ENCODE measurements at regions not wholly inside any gene's neighbourhood (a gene's known extent, or its start where the extent isn't known, plus 50 kb on each side); places are given as distances from the start of the nearest gene placed in this dataset.
"Not testable (repeated sequence)": the region's sequence is repeated elsewhere in the genome, so short reads cannot be mapped to it uniquely, and the experiment has no call there.

DNA sequence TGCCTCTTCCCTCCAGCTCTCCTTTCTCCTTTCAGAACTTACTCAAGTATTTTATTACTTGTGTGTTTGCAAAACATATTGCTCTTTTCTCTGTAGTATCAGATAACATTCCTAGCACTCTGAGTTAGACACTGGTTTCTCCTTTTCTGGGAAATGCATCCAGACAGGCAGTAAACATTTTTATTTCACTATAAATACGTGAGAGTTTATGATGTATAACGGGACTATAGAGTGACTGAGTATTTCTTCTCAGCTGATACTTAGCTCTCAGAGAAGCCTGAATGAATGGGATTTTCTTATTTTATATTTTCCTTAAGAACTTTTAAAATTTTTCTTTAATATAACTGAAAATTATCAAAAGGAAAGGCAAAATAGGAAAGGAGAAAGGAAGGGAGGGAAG is 211.2 kb upstream of the EDNRB start:
- TF ChIP-seq, protein P1, sequence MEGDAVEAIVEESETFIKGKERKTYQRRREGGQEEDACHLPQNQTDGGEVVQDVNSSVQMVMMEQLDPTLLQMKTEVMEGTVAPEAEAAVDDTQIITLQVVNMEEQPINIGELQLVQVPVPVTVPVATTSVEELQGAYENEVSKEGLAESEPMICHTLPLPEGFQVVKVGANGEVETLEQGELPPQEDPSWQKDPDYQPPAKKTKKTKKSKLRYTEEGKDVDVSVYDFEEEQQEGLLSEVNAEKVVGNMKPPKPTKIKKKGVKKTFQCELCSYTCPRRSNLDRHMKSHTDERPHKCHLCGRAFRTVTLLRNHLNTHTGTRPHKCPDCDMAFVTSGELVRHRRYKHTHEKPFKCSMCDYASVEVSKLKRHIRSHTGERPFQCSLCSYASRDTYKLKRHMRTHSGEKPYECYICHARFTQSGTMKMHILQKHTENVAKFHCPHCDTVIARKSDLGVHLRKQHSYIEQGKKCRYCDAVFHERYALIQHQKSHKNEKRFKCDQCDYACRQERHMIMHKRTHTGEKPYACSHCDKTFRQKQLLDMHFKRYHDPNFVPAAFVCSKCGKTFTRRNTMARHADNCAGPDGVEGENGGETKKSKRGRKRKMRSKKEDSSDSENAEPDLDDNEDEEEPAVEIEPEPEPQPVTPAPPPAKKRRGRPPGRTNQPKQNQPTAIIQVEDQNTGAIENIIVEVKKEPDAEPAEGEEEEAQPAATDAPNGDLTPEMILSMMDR (IDR thresholded peaks at IDR 0.05; ENCODE audit: low read depth, low read length) = no peak
- no peak for TF ChIP-seq EZH2phosphoT487 (IDR thresholded peaks at IDR 0.05; ENCODE audit: low read depth)
- no peaks in the 10 kb centered on the region for H3K36me3 ChIP-seq (replicated peaks; ENCODE audit: low read depth, low read length)

DNA sequence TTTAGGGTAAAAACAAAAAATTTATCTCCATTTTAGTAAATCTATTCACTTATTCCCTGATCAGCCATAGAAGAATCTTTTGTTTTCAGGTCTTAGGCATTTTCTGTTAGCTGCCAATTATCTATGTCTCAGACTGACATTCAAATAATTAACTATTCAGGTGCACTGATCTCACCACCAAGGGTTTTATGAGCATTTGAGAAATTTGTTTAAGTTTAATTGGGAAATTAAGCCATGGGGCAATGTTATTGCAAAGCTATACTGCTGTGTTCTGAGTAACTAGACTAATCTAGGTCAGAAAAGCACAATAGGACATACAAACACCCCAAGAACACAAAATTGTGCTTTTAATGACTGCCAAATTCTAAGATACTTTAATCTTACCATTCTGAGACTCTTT is 210.7 kb upstream of the EDNRB start:
- no peak overlapping the region for H3K4me3 ChIP-seq (ENCODE audit: low read length)
- H3K27me3 ChIP-seq (ENCODE audit: low read depth, low read length) = peaks cover 12% of the 10 kb centered on the region
- H3K36me3 ChIP-seq (replicated peaks; ENCODE audit: low read depth, low read length) = no peaks in the 10 kb centered on the region
- no peak overlapping the region for H2AFZ ChIP-seq (ENCODE audit: low read depth, low read length)
- no peak overlapping the region for H3K9ac ChIP-seq (ENCODE audit: low read length)
- no peak overlapping the region for H3K27ac ChIP-seq (ENCODE audit: low read length)
- H3K4me2 ChIP-seq (ENCODE audit: low read length) = no peak overlapping the region
- no peaks in the 10 kb centered on the region for H3K79me2 ChIP-seq (ENCODE audit: low read length)
- no peaks in the 10 kb centered on the region for H3K4me1 ChIP-seq (ENCODE audit: low read length)
- no peaks in the 10 kb centered on the region for H4K20me1 ChIP-seq (ENCODE audit: insufficient read depth, low read length)
- no peaks in the 10 kb centered on the region for H3K9me3 ChIP-seq (ENCODE audit: insufficient read depth, low read length)
- TF ChIP-seq, protein P1 (IDR thresholded peaks at IDR 0.05; ENCODE audit: low read depth, low read length) = no peak
- TF ChIP-seq EZH2phosphoT487 (IDR thresholded peaks at IDR 0.05; ENCODE audit: low read depth) = no peak

More for the DNA sequence above, 211.2 kb upstream of the EDNRB start:
- Histone ChIP-seq H3K4me2 (ENCODE audit: low read length) (no peak overlapping the region), H3K9me3 (ENCODE audit: insufficient read depth, low read length) (no peaks in the 10 kb centered on the region), H3K4me3 (ENCODE audit: low read length) (no peak overlapping the region), H3K27ac (ENCODE audit: low read length) (no peak overlapping the region), H3K9ac (ENCODE audit: low read length) (no peak overlapping the region), H3K27me3 (ENCODE audit: low read depth, low read length) (peaks cover 12% of the 10 kb centered on the region), H2AFZ (ENCODE audit: low read depth, low read length) (no peak overlapping the region), H4K20me1 (ENCODE audit: insufficient read depth, low read length) (no peaks in the 10 kb centered on the region), H3K79me2 (ENCODE audit: low read length) (no peaks in the 10 kb centered on the region), H3K4me1 (ENCODE audit: low read length) (no peaks in the 10 kb centered on the region)

DNA sequence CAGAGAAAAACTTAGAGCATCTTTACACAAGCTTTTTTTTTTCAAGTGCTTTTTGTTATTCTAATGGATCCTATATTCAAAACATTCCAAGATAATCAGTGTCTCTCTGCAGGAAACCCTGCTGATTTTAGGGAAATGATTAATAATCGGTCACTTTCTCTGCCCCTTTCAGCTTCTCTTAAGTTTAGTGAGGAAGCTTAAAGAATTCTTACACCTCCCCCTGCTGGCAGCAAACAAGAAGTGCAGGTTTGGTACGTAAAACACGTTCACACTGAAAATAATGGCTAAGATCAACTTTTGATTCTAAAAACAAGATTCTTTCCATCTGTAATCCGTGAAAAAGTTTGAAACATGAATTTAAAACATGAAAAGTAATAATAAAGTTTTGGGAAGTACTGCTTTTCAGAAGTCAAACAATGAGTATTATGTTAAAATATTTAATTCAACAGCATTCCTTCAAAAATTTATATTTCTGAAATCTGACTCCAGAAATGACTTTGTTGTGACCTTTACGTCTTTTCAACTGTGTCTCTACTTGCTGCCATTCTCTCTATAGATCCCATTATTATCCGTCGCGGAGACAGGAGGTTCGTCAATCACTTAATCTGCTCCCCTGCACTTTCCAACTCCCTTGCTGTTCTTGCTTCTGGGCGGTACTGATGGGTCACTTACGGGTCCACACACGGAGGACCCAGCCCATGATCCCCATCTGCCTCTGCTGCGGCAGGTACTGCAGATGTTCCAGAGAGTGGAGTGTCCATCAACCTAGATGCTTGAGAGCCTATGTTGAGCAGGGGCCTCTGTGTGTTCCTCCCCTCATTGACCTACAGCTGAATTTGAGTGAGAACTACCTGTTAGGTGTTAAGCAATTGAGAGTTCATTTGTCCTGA is 203.1 kb upstream of the EDNRB start:
- Histone ChIP-seq H3K79me2 (ENCODE audit: low read length) (no peaks in the 10 kb centered on the region), H3K9me3 (ENCODE audit: insufficient read depth, low read length) (0 out of 2 replicates have a peak, but pooled peaks cover under 1% of the 10 kb centered on the region), H4K20me1 (ENCODE audit: insufficient read depth, low read length) (no peaks in the 10 kb centered on the region), H3K27ac (ENCODE audit: low read length) (no peak overlapping the region), H3K27me3 (ENCODE audit: low read depth, low read length) (peaks cover 14% of the 10 kb centered on the region; the same call in 1 of the 2 replicates), H3K4me3 (ENCODE audit: low read length) (no peak overlapping the region), H2AFZ (ENCODE audit: low read depth, low read length) (peak overlapping the region; percentile 69; the same call in 1 of the 2 replicates), H3K9ac (ENCODE audit: low read length) (no peak overlapping the region), H3K36me3 (replicated peaks; ENCODE audit: low read depth, low read length) (no peaks in the 10 kb centered on the region), H3K4me2 (ENCODE audit: low read length) (peak overlapping the region; percentile 28), H3K4me1 (ENCODE audit: low read length) (0 out of 2 replicates have a peak, but pooled peaks cover 4% of the 10 kb centered on the region)
- TF ChIP-seq, protein P1 (IDR thresholded peaks at IDR 0.05; ENCODE audit: low read depth, low read length) = peak; percentile 96
- TF ChIP-seq EZH2phosphoT487 (IDR thresholded peaks at IDR 0.05; ENCODE audit: low read depth) = no peak

DNA sequence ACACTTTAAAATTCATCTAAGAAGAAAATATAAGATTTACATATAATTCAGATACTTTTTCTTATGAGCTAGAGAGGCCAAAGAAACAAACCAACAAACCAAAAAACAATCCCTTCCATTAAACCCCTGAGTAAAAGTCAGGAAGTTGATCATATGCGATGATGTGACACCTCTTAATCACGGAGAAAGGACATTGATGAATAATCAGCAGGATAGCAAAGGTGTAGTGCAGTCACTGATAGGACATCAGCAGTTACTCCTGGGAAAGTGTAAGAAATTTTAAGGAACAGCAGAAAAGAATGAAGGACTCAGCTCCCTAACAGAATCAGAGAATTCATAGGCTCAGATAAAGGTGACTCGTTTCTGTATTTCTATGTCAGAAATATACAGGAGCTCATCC is 202.4 kb upstream of the EDNRB start:
- Histone ChIP-seq H3K36me3 (replicated peaks; ENCODE audit: low read depth, low read length) (no peaks in the 10 kb centered on the region), H3K9me3 (ENCODE audit: insufficient read depth, low read length) (0 out of 2 replicates have a peak, but pooled peaks cover 6% of the 10 kb centered on the region), H4K20me1 (ENCODE audit: insufficient read depth, low read length) (no peaks in the 10 kb centered on the region), H3K27ac (ENCODE audit: low read length) (no peak overlapping the region), H3K4me3 (ENCODE audit: low read length) (no peak overlapping the region), H3K4me2 (ENCODE audit: low read length) (peak overlapping the region; percentile 28), H3K79me2 (ENCODE audit: low read length) (no peaks in the 10 kb centered on the region), H3K27me3 (ENCODE audit: low read depth, low read length) (peaks cover 14% of the 10 kb centered on the region; the same call in 1 of the 2 replicates), H3K9ac (ENCODE audit: low read length) (no peak overlapping the region), H3K4me1 (ENCODE audit: low read length) (0 out of 2 replicates have a peak, but pooled peaks cover 4% of the 10 kb centered on the region), H2AFZ (ENCODE audit: low read depth, low read length) (no peak overlapping the region)
- no peak for TF ChIP-seq EZH2phosphoT487 (IDR thresholded peaks at IDR 0.05; ENCODE audit: low read depth)
- TF ChIP-seq, protein P1 (IDR thresholded peaks at IDR 0.05; ENCODE audit: low read depth, low read length) = no peak

DNA sequence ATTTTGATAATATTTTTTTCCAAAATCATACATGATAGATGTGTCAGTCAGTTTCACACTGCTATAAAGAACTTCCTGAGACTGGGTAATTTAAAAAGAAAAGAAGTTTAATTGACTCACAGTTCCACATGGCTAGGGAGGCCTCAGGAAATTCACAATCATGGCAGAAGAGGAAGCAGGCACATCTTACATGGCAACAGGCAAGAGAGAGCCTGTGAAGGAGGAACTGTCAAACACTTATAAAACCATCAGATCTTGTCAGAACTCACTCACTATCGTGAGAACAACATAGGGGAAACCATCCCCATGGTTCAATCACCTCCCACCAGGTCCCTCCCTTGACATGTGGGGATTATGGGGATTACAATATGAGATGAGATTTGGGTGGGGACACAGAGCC is 201.5 kb upstream of the EDNRB start:
- not testable (repeated sequence) for H3K4me2 ChIP-seq (ENCODE audit: low read length); H3K9ac ChIP-seq (ENCODE audit: low read length); H3K36me3 ChIP-seq (replicated peaks; ENCODE audit: low read depth, low read length); H3K27ac ChIP-seq (ENCODE audit: low read length); H3K4me1 ChIP-seq (ENCODE audit: low read length); H3K9me3 ChIP-seq (ENCODE audit: insufficient read depth, low read length); H3K4me3 ChIP-seq (ENCODE audit: low read length); H2AFZ ChIP-seq (ENCODE audit: low read depth, low read length); H4K20me1 ChIP-seq (ENCODE audit: insufficient read depth, low read length); H3K79me2 ChIP-seq (ENCODE audit: low read length)
- H3K27me3 ChIP-seq (ENCODE audit: low read depth, low read length) = peaks cover 14% of the 10 kb centered on the region; the same call in 1 of the 2 replicates

DNA sequence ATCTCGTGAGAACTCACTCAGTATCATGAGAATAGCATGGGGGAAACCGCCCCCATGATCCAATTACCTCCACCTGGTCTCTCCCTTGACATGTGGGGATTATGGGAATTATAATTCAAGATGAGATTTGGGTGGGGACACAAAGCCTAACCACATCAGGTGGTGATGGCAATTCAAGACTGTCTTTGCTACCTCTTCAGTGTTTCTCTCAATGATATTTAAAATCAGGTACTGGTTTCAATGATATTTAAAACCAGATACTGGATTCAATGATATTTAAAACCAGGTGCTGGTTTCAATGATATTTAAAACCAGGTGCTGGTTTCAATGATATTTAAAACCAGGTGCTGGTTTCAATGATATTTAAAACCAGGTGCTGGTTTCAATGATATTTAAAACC is 198.4 kb upstream of the EDNRB start:
- not testable (repeated sequence) for H2AFZ ChIP-seq (ENCODE audit: low read depth, low read length); H3K79me2 ChIP-seq (ENCODE audit: low read length); H3K4me1 ChIP-seq (ENCODE audit: low read length); H3K9ac ChIP-seq (ENCODE audit: low read length); H3K36me3 ChIP-seq (replicated peaks; ENCODE audit: low read depth, low read length); H3K27ac ChIP-seq (ENCODE audit: low read length); H4K20me1 ChIP-seq (ENCODE audit: insufficient read depth, low read length); H3K27me3 ChIP-seq (ENCODE audit: low read depth, low read length); H3K4me3 ChIP-seq (ENCODE audit: low read length); H3K4me2 ChIP-seq (ENCODE audit: low read length)
- peaks cover 16% of the 10 kb centered on the region; the same call in 1 of the 2 replicates for H3K9me3 ChIP-seq (ENCODE audit: insufficient read depth, low read length)
